GM23338 (cell line): ENCODE measurements at regions not wholly inside any gene's neighbourhood (a gene's known extent, or its start where the extent isn't known, plus 50 kb on each side); places are given as distances from the start of the nearest gene placed in this dataset.

ENCODE experiments used
- CREB1 ChIP-seq: fragments of 250-450 bp; sonication (Bioruptor Pico); IDR thresholded peaks from 2 replicates; pipeline ENCODE4 v1.5.0; 2020; ENCODE audit warnings: low read depth, mild to moderate bottlenecking, moderate library complexity
- EZH2 ChIP-seq: fragments of 200-600 bp; sonication (generic); IDR thresholded peaks from one replicate; pipeline ENCODE4 v1.8.0; 2017; ENCODE audit warnings: antibody characterized with exemption, mild to moderate bottlenecking, low read depth; ENCODE audit not compliant: unreplicated experiment
- EZH2phosphoT487 ChIP-seq: fragments of 200-600 bp; sonication (generic); IDR thresholded peaks from one replicate; pipeline ENCODE4 v1.8.1; 2018; ENCODE audit warnings: antibody characterized with exemption; ENCODE audit not compliant: unreplicated experiment
- TF ChIP-seq, protein P1 (sequence below), 2 experiments: fragments of 200-600 bp in 1 of 2; sonication (generic) in 1 of 2; conservative IDR thresholded peaks; 2 replicates each; pipeline versions ENCODE4 v1.5.1 to v1.6.1; 2016 to 2017; ENCODE audit warnings: antibody characterized with exemption in 2 of 2, low read depth in 2 of 2, mild to moderate bottlenecking in 2 of 2, moderate library complexity in 1 of 2

DNA sequence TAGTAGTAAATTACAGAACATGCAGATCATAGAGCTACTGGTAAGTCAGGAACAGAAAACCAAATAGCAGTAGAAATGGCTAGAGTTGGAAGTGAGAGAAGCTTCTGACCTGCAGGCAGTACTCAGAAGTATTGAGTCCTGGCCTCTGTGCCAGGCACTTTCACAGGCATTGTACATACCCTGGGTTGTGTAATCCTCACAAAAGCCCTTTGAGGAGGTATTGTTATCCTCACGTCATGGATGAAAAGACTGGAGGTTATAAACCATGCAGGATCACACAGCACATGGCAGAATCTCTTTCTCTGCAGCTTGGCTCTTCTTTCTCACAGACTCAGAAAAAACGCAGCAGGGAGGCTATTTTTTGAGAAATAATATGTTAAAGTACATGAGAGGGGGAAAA is 789.3 kb upstream of the FAM98A start:
- TF ChIP-seq, protein P1, sequence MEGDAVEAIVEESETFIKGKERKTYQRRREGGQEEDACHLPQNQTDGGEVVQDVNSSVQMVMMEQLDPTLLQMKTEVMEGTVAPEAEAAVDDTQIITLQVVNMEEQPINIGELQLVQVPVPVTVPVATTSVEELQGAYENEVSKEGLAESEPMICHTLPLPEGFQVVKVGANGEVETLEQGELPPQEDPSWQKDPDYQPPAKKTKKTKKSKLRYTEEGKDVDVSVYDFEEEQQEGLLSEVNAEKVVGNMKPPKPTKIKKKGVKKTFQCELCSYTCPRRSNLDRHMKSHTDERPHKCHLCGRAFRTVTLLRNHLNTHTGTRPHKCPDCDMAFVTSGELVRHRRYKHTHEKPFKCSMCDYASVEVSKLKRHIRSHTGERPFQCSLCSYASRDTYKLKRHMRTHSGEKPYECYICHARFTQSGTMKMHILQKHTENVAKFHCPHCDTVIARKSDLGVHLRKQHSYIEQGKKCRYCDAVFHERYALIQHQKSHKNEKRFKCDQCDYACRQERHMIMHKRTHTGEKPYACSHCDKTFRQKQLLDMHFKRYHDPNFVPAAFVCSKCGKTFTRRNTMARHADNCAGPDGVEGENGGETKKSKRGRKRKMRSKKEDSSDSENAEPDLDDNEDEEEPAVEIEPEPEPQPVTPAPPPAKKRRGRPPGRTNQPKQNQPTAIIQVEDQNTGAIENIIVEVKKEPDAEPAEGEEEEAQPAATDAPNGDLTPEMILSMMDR (conservative IDR thresholded peaks at IDR 0.05; ENCODE audit: low read depth in 2 of 2), result no peak
- no peak for TF ChIP-seq EZH2
- no peak for TF ChIP-seq EZH2phosphoT487
- no peak for TF ChIP-seq CREB1 (CRISPR knock-in tag)
